ENCODE measurements at regions not wholly inside any gene's neighbourhood (a gene's known extent, or its start where the extent isn't known, plus 50 kb on each side); places are given as distances from the start of the nearest gene placed in this dataset.

GRCh38 chr7:41858201-41858600 lies 155.3 kb upstream of the INHBA start:
- TF ChIP-seq CTCF (IDR thresholded peaks at IDR 0.05) (no peak), POLR2A (IDR thresholded peaks at IDR 0.05) (no peak)
